ENCODE measurements at regions not wholly inside any gene's neighbourhood (a gene's known extent, or its start where the extent isn't known, plus 50 kb on each side); places are given as distances from the start of the nearest gene placed in this dataset.

- no peak for TF ChIP-seq POU2F2 (IDR thresholded peaks at IDR 0.05; ENCODE audit: borderline replicate concordance, low read depth, low read length)
Measured at GRCh38 chr12:9335867-9336266, 127.7 kb upstream of the PZP start (continued).

- DNase-seq (ENCODE audit: low read depth, low spot score) (no peak), FAIRE-seq (no peak), ATAC-seq (no peak)
- Histone ChIP-seq H3K4me3 (no peak overlapping the region), H4K20me1 (ENCODE audit: control insufficient read depth, insufficient read depth) (no peaks in the 10 kb centered on the region), H3K4me1 (ENCODE audit: control insufficient read depth, insufficient read depth, low read length) (peaks cover 22% of the 10 kb centered on the region), H2AFZ (ENCODE audit: control insufficient read depth, low read depth, low read length) (no peak overlapping the region), H3K27me3 (replicated peaks in 1 of 2; ENCODE audit: control insufficient read depth in 2 of 2, insufficient read depth in 2 of 2, low read length in 1 of 2) (no peaks in the 10 kb centered on the region), H3K9ac (ENCODE audit: control insufficient read depth, insufficient read depth, low read length) (no peak overlapping the region), H3K9me3 (replicated peaks; ENCODE audit: control insufficient read depth, insufficient read depth, low read length) (peaks cover 3% of the 10 kb centered on the region; the same call in 2 of the 3 replicates), H3K4me2 (ENCODE audit: control insufficient read depth, insufficient read depth) (no peak overlapping the region), H3K79me2 (ENCODE audit: control insufficient read depth, insufficient read depth, low read length) (no peaks in the 10 kb centered on the region; the same call in 1 of the 2 replicates), H3K36me3 (ENCODE audit: control insufficient read depth in 2 of 2, insufficient read depth in 2 of 2, low read length in 1 of 2) (no peaks in the 10 kb centered on the region), H3K27ac (ENCODE audit: control insufficient read depth, insufficient read depth) (no peak overlapping the region)
- CTCF ChIA-PET: interaction anchor here (1.2 kb wide), 1 partner anchor 408 kb away, joined by 4 read pairs; no protein-coding TSS in a partner anchor
- RAD21 ChIA-PET (ENCODE audit: unreplicated experiment): no interaction called here
- WGBS (ENCODE audit: insufficient coverage, insufficient replicate concordance, low lambda C conversion rate, missing lambda C conversion rate): 90% methylated on average over 5 of the region's 5 CpGs
- BruUV-seq (replicated peaks): no TSS peak
- SMC1A ChIA-PET (ENCODE audit: uncharacterized antibody, unreplicated experiment): interaction anchor here (0.9 kb wide), 1 partner anchor 28 kb away, joined by 3 read pairs; no protein-coding TSS in a partner anchor
- no peak for TF ChIP-seq NR2F1 (conservative IDR thresholded peaks at IDR 0.05)
- TF ChIP-seq SIX5 (IDR thresholded peaks at IDR 0.05; ENCODE audit: low read depth, low read length, severe bottlenecking): no peak
- no peak for TF ChIP-seq LARP7 (IDR thresholded peaks at IDR 0.05)
- no peak for TF ChIP-seq REST (IDR thresholded peaks at IDR 0.05; ENCODE audit: low read depth, low read length)
- no peak for TF ChIP-seq NR2C2 (IDR thresholded peaks at IDR 0.05; ENCODE audit: borderline replicate concordance, control insufficient read depth, insufficient read length, low read depth)
- no peak for TF ChIP-seq GATAD2B (conservative IDR thresholded peaks at IDR 0.05; ENCODE audit: low read depth)
- no peak for TF ChIP-seq JUND (IDR thresholded peaks at IDR 0.05; ENCODE audit: low read depth, low read length)
- no peak for TF ChIP-seq CHD4 (IDR thresholded peaks at IDR 0.05)
- no peak for TF ChIP-seq KDM1A (IDR thresholded peaks at IDR 0.05; ENCODE audit: borderline replicate concordance)
- TF ChIP-seq SMC3 (IDR thresholded peaks at IDR 0.05; ENCODE audit: borderline replicate concordance, low read length): no peak
- TF ChIP-seq SP1 (IDR thresholded peaks at IDR 0.05; ENCODE audit: low read depth, low read length): no peak
- no peak for TF ChIP-seq POLR2A (IDR thresholded peaks at IDR 0.05; ENCODE audit: low read depth, low read length)
- no peak for TF ChIP-seq ZSCAN29 (IDR thresholded peaks at IDR 0.05)
- POLR2A ChIA-PET: no interaction called here
- intact Hi-C loops (cut with micrococcal nuclease; ENCODE audit: unreplicated experiment): no loop called here
- in situ Hi-C loops (cut with MboI): no loop called here
Measured at GRCh38 chr12:9334964-9335363, 126.8 kb upstream of the PZP start.
